Fibroblast of mammary gland (primary cell): ENCODE measurements at regions not wholly inside any gene's neighbourhood (a gene's known extent, or its start where the extent isn't known, plus 50 kb on each side); places are given as distances from the start of the nearest gene placed in this dataset.

Experiments used
- DNase-seq: peaks from one replicate; pipeline ENCODE4 v3.0.0-alpha.2; 2010; ENCODE audit warnings: low read depth
- H3K4me3 ChIP-seq: 2 replicates; pipeline ENCODE4 v1.5.1; 2011; ENCODE audit warnings: low read depth, mild to moderate bottlenecking, low read length, moderate library complexity; ENCODE audit not compliant: control insufficient read depth
- TF ChIP-seq, protein P1 (sequence below): conservative IDR thresholded peaks from 2 replicates; pipeline ENCODE4 v1.5.1; 2011; ENCODE audit warnings: low read depth, low read length, inconsistent platforms; ENCODE audit not compliant: control insufficient read depth, insufficient read depth

GRCh38 chr4:64876021-64876420 lies 466.8 kb upstream of the TECRL start:
- no peak for DNase-seq
- TF ChIP-seq, protein P1, sequence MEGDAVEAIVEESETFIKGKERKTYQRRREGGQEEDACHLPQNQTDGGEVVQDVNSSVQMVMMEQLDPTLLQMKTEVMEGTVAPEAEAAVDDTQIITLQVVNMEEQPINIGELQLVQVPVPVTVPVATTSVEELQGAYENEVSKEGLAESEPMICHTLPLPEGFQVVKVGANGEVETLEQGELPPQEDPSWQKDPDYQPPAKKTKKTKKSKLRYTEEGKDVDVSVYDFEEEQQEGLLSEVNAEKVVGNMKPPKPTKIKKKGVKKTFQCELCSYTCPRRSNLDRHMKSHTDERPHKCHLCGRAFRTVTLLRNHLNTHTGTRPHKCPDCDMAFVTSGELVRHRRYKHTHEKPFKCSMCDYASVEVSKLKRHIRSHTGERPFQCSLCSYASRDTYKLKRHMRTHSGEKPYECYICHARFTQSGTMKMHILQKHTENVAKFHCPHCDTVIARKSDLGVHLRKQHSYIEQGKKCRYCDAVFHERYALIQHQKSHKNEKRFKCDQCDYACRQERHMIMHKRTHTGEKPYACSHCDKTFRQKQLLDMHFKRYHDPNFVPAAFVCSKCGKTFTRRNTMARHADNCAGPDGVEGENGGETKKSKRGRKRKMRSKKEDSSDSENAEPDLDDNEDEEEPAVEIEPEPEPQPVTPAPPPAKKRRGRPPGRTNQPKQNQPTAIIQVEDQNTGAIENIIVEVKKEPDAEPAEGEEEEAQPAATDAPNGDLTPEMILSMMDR = no peak
- no peak overlapping the region for H3K4me3 ChIP-seq

DNA sequence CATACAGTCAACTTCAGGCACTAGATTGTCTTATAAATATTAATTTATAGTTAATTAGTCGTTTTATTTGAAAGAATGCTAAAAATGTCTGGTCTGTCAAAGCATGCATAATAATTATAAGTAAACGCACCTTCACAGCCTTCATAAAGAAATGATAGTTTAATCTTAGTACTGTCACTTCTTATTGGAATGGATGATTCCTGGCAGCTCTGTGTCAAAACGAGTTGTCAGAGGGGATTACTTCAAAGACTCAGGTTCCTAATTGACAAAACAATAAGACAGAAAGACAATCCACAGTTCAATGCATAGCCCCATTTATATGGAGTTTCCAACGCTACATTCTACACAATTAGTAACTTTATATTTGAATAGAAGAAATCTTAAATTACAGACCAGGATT lies 461.3 kb upstream of the TECRL start:
- TF ChIP-seq, protein P1 = no peak
- H3K4me3 ChIP-seq = no peak overlapping the region
- DNase-seq = no peak

DNA sequence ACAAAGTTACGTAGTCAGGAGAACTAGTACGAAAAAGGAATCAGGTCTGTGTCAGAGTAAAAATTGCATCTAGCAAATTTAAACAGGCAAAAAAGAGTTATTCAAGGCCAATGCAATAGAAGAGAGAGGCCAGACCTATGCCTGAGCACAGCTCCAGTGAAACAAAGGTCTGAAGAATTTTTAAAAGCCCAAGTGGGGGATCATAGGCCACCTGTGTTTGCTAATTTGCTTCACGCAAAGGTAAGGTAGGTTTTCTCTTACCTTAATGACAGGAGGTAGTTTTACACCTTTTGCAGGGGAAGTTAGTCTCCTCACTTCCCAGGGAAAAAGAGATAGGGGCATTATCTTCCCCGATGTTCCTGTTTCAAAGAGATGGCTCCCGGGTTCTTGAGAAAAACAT lies 448.6 kb upstream of the TECRL start:
- TF ChIP-seq, protein P1 = no peak

DNA sequence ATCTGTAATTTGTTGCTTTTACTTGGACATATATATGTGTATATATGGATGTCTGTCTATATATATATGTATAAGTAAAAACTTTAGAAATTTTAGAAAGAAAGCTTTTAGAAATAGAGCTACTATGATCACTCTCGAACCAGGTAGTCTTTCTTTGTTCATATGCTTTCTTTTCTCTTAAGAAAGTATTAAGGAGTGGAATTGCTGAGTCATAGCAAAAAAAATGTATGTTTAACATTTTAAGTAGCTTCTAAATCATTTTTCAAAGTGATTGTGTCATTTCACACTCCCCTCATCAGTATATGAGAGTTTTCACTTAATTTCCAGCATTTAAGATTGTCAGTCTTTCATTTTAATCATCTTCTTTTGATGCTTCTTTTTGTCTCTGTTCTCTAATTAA lies 447.9 kb upstream of the TECRL start:
- H3K4me3 ChIP-seq = no peak overlapping the region
- no peak for DNase-seq
- TF ChIP-seq, protein P1 = no peak

More for the DNA sequence above, 448.6 kb upstream of the TECRL start:
- no peak for DNase-seq
- no peak overlapping the region for H3K4me3 ChIP-seq

- TF ChIP-seq, protein P1 = no peak
- no peak for DNase-seq
- H3K4me3 ChIP-seq = no peak overlapping the region
Measured at GRCh38 chr4:64846417-64846816, 437.2 kb upstream of the TECRL start.

DNA sequence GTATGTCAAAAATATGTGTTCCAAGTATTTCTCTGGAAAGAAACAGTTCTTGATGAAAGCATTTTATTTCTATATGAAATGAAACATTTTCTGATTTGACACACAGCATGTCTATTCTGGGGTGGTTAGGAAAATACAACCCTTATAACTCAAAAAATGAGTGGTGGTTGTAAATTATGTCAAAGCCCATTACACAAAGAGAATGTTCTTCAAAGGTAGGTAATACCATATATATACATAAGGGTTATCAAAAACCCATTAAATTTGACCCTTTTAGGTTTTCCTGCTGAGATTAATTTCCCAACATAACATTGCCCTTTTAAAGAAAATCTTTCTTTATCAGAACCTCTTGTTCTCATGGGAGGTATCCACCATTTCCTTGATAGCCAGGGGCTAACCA lies 420.5 kb upstream of the TECRL start:
- no peak for DNase-seq
- no peak overlapping the region for H3K4me3 ChIP-seq
- TF ChIP-seq, protein P1 = no peak

DNA sequence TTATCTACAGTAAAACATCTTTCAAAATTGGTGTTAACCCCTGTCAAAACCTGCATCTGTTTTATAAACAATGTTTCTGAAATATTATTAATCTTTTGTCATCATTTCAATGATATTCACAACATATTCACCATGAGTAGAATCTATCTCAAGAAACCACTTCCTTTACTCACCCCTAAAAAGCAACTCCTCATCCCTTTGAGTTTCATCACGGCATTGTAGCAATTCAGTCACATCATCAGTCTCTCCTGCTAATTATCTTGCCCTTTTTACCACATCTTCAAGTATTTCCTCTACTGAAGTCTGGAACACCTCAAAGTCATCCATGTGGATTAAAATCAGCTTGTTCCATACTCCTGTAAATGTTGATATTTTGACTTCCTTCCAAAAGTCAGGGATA lies 415.3 kb upstream of the TECRL start:
- DNase-seq = no peak
- TF ChIP-seq, protein P1 = no peak
- H3K4me3 ChIP-seq = no peak overlapping the region
